ENCODE measurements at regions not wholly inside any gene's neighbourhood (a gene's known extent, or its start where the extent isn't known, plus 50 kb on each side); places are given as distances from the start of the nearest gene placed in this dataset.

- no peak for DNase-seq (ENCODE audit: low read depth)
- TF ChIP-seq, protein P1, sequence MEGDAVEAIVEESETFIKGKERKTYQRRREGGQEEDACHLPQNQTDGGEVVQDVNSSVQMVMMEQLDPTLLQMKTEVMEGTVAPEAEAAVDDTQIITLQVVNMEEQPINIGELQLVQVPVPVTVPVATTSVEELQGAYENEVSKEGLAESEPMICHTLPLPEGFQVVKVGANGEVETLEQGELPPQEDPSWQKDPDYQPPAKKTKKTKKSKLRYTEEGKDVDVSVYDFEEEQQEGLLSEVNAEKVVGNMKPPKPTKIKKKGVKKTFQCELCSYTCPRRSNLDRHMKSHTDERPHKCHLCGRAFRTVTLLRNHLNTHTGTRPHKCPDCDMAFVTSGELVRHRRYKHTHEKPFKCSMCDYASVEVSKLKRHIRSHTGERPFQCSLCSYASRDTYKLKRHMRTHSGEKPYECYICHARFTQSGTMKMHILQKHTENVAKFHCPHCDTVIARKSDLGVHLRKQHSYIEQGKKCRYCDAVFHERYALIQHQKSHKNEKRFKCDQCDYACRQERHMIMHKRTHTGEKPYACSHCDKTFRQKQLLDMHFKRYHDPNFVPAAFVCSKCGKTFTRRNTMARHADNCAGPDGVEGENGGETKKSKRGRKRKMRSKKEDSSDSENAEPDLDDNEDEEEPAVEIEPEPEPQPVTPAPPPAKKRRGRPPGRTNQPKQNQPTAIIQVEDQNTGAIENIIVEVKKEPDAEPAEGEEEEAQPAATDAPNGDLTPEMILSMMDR (conservative IDR thresholded peaks at IDR 0.05; ENCODE audit: low read depth, low read length): no peak
- H3K4me3 ChIP-seq (ENCODE audit: low read length): no peak overlapping the region
Measured at GRCh38 chr13:53341144-53341510, 312.5 kb downstream of the OLFM4 start.

- DNase-seq (ENCODE audit: low read depth): no peak
Measured at GRCh38 chr13:53342623-53343360, 314.2 kb downstream of the OLFM4 start.

DNA sequence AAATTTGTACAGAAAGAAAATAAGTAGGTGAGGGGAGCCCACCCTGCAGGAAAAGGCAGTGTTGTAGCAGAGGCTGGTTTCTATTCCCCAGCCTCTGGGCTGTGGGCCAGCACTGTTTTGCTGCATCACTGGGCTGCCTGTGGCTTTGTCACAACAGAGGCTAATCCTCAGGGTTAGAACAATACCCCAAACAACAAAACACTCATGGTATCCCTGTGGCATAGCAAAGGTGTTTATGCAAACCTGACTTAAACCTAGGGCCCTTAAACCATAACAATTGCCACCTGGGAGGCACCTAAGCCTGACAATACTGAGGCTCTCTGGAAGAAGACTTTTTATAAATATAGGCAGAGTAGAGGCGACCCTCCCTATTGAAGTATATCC lies 314.7 kb downstream of the OLFM4 start:
- TF ChIP-seq, protein P1 (conservative IDR thresholded peaks at IDR 0.05; ENCODE audit: low read depth, low read length): no peak
- H3K4me3 ChIP-seq (ENCODE audit: low read length): no peak overlapping the region
- no peak for DNase-seq (ENCODE audit: low read depth)

More at GRCh38 chr13:53342623-53343360, 314.2 kb downstream of the OLFM4 start:
- TF ChIP-seq, protein P1 (conservative IDR thresholded peaks at IDR 0.05; ENCODE audit: low read depth, low read length): no peak
- no peak overlapping the region for H3K4me3 ChIP-seq (ENCODE audit: low read length)

GRCh38 chr13:53351021-53351420 lies 322.4 kb downstream of the OLFM4 start:
- no peak for DNase-seq (ENCODE audit: low read depth)
- H3K4me3 ChIP-seq (ENCODE audit: low read length): no peak overlapping the region
- TF ChIP-seq, protein P1 (conservative IDR thresholded peaks at IDR 0.05; ENCODE audit: low read depth, low read length): no peak

DNA sequence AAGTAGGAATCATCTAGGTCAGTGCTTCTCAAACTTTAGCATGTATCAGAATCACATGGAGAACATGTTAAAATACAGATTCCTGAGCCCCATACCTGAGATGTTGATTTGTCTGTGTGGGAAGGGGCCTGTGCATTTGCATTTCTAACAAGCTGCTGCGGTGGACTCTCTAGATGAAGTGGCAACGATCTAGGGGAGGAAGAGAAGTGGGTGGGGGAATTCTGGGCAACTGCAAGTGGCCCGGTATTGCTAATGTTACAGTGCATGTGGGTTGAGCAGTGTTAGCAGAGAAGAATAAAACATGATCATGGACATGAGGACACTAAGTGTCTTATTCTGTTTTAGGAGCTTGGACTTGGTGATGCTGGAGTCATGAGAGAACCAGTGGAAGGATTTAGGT lies 329.0 kb downstream of the OLFM4 start:
- DNase-seq (ENCODE audit: low read depth): no peak
- H3K4me3 ChIP-seq (ENCODE audit: low read length): no peak overlapping the region
- TF ChIP-seq, protein P1 (conservative IDR thresholded peaks at IDR 0.05; ENCODE audit: low read depth, low read length): no peak

DNA sequence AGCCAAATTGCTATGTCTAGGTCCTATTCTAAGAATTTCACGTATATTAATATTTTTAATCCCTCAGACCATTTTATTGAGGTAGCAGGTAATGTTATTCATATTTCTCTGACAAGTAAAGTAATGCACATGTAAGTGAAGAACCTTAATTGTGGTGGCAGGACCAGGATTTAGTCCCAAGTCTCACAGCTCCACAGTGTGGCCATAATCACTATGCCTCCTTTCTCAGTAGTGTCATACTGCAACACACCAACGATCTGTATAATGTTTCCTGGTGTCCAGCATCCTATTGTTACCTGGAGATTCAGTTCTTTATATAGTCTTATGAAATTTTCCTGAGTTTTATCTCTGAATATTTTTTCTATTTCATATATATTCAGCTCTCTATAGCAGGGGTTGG lies 340.3 kb downstream of the OLFM4 start:
- H3K4me3 ChIP-seq (ENCODE audit: low read length): no peak overlapping the region
- TF ChIP-seq, protein P1 (conservative IDR thresholded peaks at IDR 0.05; ENCODE audit: low read depth, low read length): no peak
- no peak for DNase-seq (ENCODE audit: low read depth)

GRCh38 chr13:53379485-53379884 lies 350.9 kb downstream of the OLFM4 start:
- no peak for DNase-seq (ENCODE audit: low read depth)
- TF ChIP-seq, protein P1 (conservative IDR thresholded peaks at IDR 0.05; ENCODE audit: low read depth, low read length): no peak
- H3K4me3 ChIP-seq (ENCODE audit: low read length): no peak overlapping the region

Data from retinal pigment epithelial cell (primary cell).